ENCODE measurements at regions not wholly inside any gene's neighbourhood (a gene's known extent, or its start where the extent isn't known, plus 50 kb on each side); places are given as distances from the start of the nearest gene placed in this dataset.
"Not testable (repeated sequence)": the region's sequence is repeated elsewhere in the genome, so short reads cannot be mapped to it uniquely, and the experiment has no call there.

- H3K4me1 ChIP-seq (replicated peaks in 1 of 2; ENCODE audit: control insufficient read depth in 2 of 2, insufficient read depth in 2 of 2, low read length in 2 of 2); H3K36me3 ChIP-seq (ENCODE audit: control insufficient read depth, insufficient read depth, low read length); intact Hi-C loops (cut with micrococcal nuclease); DNase-seq (ENCODE audit: extremely low read depth in 1 of 4, low spot score in 3 of 4); H2AFZ ChIP-seq (ENCODE audit: low read depth, low read length); H3K79me2 ChIP-seq (ENCODE audit: control insufficient read depth, insufficient read depth, low read length); H3K9me1 ChIP-seq (ENCODE audit: control insufficient read depth, insufficient read depth, low read length); FAIRE-seq; H3K4me3 ChIP-seq; H3K27ac ChIP-seq (ENCODE audit: extremely low read depth, low read depth, low read length); H3K9ac ChIP-seq (ENCODE audit: insufficient read depth in 1 of 2, low read depth in 2 of 2, low read length in 2 of 2); ATAC-seq; CTCF ChIA-PET (ENCODE audit: low intra/inter-chr PET ratio); H3K9me3 ChIP-seq (replicated peaks; ENCODE audit: control insufficient read depth, insufficient read depth, low read depth, low read length); BruUV-seq (replicated peaks); H4K20me1 ChIP-seq (replicated peaks; ENCODE audit: control insufficient read depth, insufficient read depth, low read length); H3K27me3 ChIP-seq (ENCODE audit: control insufficient read depth in 2 of 2, insufficient read depth in 2 of 2, low read length in 2 of 2); POLR2A ChIA-PET; H3K4me2 ChIP-seq (ENCODE audit: insufficient read depth, low read length); in situ Hi-C loops (cut with MboI): not testable (repeated sequence)
- WGBS (ENCODE audit: insufficient coverage, low coverage, missing lambda C conversion rate): 1% methylated on average over 6 of the region's 7 CpGs
These were observed 139.5 kb upstream of the USP29 start for GRCh38 chr19:56980326-56980725.

- no peak for FAIRE-seq
- no peak overlapping the region for H2AFZ ChIP-seq (ENCODE audit: low read depth, low read length)
- H3K27me3 ChIP-seq (ENCODE audit: control insufficient read depth in 2 of 2, insufficient read depth in 2 of 2, low read length in 2 of 2): no peaks in the 10 kb centered on the region
- no peaks in the 10 kb centered on the region for H3K9me3 ChIP-seq (replicated peaks; ENCODE audit: control insufficient read depth, insufficient read depth, low read depth, low read length)
- CTCF ChIA-PET (ENCODE audit: low intra/inter-chr PET ratio): no interaction called here
- no peak for ATAC-seq
- POLR2A ChIA-PET: no interaction called here
- H3K9ac ChIP-seq (ENCODE audit: insufficient read depth in 1 of 2, low read depth in 2 of 2, low read length in 2 of 2): no peak overlapping the region
- no peak overlapping the region for H3K4me3 ChIP-seq
- intact Hi-C loops (cut with micrococcal nuclease) (no loop called here), in situ Hi-C loops (cut with MboI) (no loop called here)
- H3K79me2 ChIP-seq (ENCODE audit: control insufficient read depth, insufficient read depth, low read length): no peaks in the 10 kb centered on the region
- no peak overlapping the region for H3K4me2 ChIP-seq (ENCODE audit: insufficient read depth, low read length)
- no peaks in the 10 kb centered on the region for H3K4me1 ChIP-seq (replicated peaks in 1 of 2; ENCODE audit: control insufficient read depth in 2 of 2, insufficient read depth in 2 of 2, low read length in 2 of 2)
- H4K20me1 ChIP-seq (replicated peaks; ENCODE audit: control insufficient read depth, insufficient read depth, low read length): no peaks in the 10 kb centered on the region
- DNase-seq (ENCODE audit: extremely low read depth in 1 of 4, low spot score in 3 of 4): no peak
- BruUV-seq (replicated peaks): no TSS peak
- no peak overlapping the region for H3K27ac ChIP-seq (ENCODE audit: extremely low read depth, low read depth, low read length)
- under 1% methylated on average over 16 of the region's 16 CpGs for WGBS (ENCODE audit: insufficient coverage, low coverage, missing lambda C conversion rate)
- H3K36me3 ChIP-seq (ENCODE audit: control insufficient read depth, insufficient read depth, low read length): no peaks in the 10 kb centered on the region
- H3K9me1 ChIP-seq (ENCODE audit: control insufficient read depth, insufficient read depth, low read length): no peaks in the 10 kb centered on the region
- TF ChIP-seq RBM15 (IDR thresholded peaks at IDR 0.05; ENCODE audit: insufficient read depth, low read length) (no peak), NEUROD1 (IDR thresholded peaks at IDR 0.05; ENCODE audit: borderline replicate concordance, low read depth, low read length, partially characterized antibody) (no peak), ZNF445 (CRISPR knock-in tag; IDR thresholded peaks at IDR 0.05; ENCODE audit: low read depth) (no peak), ZNF551 (CRISPR knock-in tag; IDR thresholded peaks at IDR 0.05) (no peak), BRD4 (IDR thresholded peaks at IDR 0.05) (no peak), MYNN (IDR thresholded peaks at IDR 0.05) (no peak), MYNN (CRISPR knock-in tag; IDR thresholded peaks at IDR 0.05) (no peak), CCAR2 (IDR thresholded peaks at IDR 0.05; ENCODE audit: low read depth, low read length) (no peak), SAFB (IDR thresholded peaks at IDR 0.05; ENCODE audit: borderline replicate concordance, low read depth, low read length) (no peak)
- TF ChIP-seq, protein P1, sequence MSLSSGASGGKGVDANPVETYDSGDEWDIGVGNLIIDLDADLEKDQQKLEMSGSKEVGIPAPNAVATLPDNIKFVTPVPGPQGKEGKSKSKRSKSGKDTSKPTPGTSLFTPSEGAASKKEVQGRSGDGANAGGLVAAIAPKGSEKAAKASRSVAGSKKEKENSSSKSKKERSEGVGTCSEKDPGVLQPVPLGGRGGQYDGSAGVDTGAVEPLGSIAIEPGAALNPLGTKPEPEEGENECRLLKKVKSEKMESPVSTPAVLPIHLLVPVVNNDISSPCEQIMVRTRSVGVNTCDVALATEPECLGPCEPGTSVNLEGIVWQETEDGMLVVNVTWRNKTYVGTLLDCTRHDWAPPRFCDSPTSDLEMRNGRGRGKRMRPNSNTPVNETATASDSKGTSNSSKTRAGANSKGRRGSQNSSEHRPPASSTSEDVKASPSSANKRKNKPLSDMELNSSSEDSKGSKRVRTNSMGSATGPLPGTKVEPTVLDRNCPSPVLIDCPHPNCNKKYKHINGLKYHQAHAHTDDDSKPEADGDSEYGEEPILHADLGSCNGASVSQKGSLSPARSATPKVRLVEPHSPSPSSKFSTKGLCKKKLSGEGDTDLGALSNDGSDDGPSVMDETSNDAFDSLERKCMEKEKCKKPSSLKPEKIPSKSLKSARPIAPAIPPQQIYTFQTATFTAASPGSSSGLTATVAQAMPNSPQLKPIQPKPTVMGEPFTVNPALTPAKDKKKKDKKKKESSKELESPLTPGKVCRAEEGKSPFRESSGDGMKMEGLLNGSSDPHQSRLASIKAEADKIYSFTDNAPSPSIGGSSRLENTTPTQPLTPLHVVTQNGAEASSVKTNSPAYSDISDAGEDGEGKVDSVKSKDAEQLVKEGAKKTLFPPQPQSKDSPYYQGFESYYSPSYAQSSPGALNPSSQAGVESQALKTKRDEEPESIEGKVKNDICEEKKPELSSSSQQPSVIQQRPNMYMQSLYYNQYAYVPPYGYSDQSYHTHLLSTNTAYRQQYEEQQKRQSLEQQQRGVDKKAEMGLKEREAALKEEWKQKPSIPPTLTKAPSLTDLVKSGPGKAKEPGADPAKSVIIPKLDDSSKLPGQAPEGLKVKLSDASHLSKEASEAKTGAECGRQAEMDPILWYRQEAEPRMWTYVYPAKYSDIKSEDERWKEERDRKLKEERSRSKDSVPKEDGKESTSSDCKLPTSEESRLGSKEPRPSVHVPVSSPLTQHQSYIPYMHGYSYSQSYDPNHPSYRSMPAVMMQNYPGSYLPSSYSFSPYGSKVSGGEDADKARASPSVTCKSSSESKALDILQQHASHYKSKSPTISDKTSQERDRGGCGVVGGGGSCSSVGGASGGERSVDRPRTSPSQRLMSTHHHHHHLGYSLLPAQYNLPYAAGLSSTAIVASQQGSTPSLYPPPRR (CRISPR knock-in tag; IDR thresholded peaks at IDR 0.05; ENCODE audit: borderline replicate concordance): no peak
- TF ChIP-seq, protein P2, sequence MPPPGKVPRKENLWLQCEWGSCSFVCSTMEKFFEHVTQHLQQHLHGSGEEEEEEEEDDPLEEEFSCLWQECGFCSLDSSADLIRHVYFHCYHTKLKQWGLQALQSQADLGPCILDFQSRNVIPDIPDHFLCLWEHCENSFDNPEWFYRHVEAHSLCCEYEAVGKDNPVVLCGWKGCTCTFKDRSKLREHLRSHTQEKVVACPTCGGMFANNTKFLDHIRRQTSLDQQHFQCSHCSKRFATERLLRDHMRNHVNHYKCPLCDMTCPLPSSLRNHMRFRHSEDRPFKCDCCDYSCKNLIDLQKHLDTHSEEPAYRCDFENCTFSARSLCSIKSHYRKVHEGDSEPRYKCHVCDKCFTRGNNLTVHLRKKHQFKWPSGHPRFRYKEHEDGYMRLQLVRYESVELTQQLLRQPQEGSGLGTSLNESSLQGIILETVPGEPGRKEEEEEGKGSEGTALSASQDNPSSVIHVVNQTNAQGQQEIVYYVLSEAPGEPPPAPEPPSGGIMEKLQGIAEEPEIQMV (tag; conservative IDR thresholded peaks at IDR 0.05; ENCODE audit: low read depth): no peak
These were observed 138.9 kb upstream of the USP29 start for GRCh38 chr19:56980906-56981305.

Data from K562 (cell line).